Gastrocnemius medialis (tissue), 4 donors: ENCODE measurements at regions not wholly inside any gene's neighbourhood (a gene's known extent, or its start where the extent isn't known, plus 50 kb on each side); places are given as distances from the start of the nearest gene placed in this dataset.

Source experiments
- ATAC-seq, 2 donors: fragments of 150-250 bp; one replicate each; pipeline ENCODE4 v1.9.1; 2016
- DNase-seq, 2 donors: peaks; one replicate each; pipeline ENCODE4 v3.0.0-alpha.2; 2019
- H3K27ac ChIP-seq, 4 donors: fragments of 200-600 bp; sonication (generic); 1 replicate in 1 of 4; 2 replicates in 3 of 4; pipeline ENCODE4 v1.5.1; 2016 to 2018; ENCODE audit warnings: mild to moderate bottlenecking in 2 of 4, moderate library complexity in 1 of 4
- H3K27me3 ChIP-seq, 3 donors: fragments of 200-600 bp; sonication (generic) in 2 of 3; 1 replicate in 1 of 3; 2 replicates in 2 of 3; pipeline versions ENCODE4 v1.5.1 to v1.6.0; 2016 to 2019; ENCODE audit warnings: mild to moderate bottlenecking in 1 of 3, moderate library complexity in 1 of 3
- H3K36me3 ChIP-seq, 2 donors: fragments of 200-600 bp; sonication (generic) in 1 of 2; one replicate each; pipeline ENCODE4 v1.5.1; 2017 to 2018
- H3K4me1 ChIP-seq, 2 donors: fragments of 200-600 bp; sonication (generic) in 1 of 2; one replicate each; pipeline ENCODE4 v1.5.1; 2016 to 2017; ENCODE audit warnings: mild to moderate bottlenecking in 2 of 2
- H3K4me3 ChIP-seq, 4 donors: fragments of 200-600 bp; sonication (generic) in 3 of 4; 1 replicate in 1 of 4; 2 replicates in 3 of 4; pipeline ENCODE4 v1.5.1; 2016 to 2019; ENCODE audit warnings: mild to moderate bottlenecking in 2 of 4
- H3K9me3 ChIP-seq, 3 donors: fragments of 200-600 bp; sonication (generic) in 2 of 3; 1 replicate in 1 of 3; 2 replicates in 2 of 3; pipeline ENCODE4 v1.5.1; 2016 to 2019
- CTCF ChIP-seq, 5 experiments: fragments of 450-650 bp in 3 of 5; fragments of 200-600 bp in 2 of 5; sonication (generic) in 2 of 5; IDR thresholded peaks in 4 of 5; conservative IDR thresholded peaks in 1 of 5; 1 replicate in 4 of 5; 2 replicates in 1 of 5; pipeline ENCODE4 v1.5.1; 2016 to 2019; ENCODE audit warnings: antibody characterized with exemption in 5 of 5, mild to moderate bottlenecking in 3 of 5, moderate library complexity in 3 of 5
- POLR2A ChIP-seq, 2 donors: fragments of 450-650 bp; IDR thresholded peaks; one replicate each; pipeline ENCODE4 v1.6.1; 2017; ENCODE audit warnings: antibody characterized with exemption in 2 of 2, mild to moderate bottlenecking in 2 of 2, moderate library complexity in 2 of 2
- in situ Hi-C, 4 donors: fragments of 200-750 bp; cut with MboI; loops; one replicate each; pipeline versions ENCODE4 v1.15.0 to v1.8.0; 2017; ENCODE audit warnings: low sequenced_read_pairs in 4 of 4
- intact Hi-C: fragments of 100-400 bp; cut with DNase I; formaldehyde crosslinking; loops from one replicate; pipeline ENCODE4 v1.15.1; 2023; ENCODE audit warnings: low total_unique reads

DNA sequence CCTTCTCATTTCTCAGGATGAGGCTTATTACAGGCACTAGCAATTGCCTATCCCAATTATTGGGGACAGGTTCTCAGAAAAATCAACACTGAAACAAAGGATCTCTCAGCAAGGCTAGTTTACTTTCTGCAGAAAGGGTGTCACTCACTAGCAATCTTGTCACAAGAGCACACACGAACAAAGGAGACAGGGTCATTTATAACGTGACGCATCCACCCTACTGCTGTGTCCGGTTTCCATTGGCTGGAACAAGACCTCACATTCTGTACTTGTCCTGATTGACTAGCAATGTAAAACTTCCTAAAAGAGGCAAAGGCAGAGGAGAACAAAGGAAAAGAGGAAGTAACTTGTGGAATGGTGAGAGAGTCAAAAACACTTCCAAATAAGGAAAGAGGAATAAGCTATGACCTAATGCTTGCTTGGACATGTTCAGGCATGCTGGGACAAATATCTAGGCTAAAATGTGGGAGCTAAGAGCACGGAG is 160.2 kb upstream of the STXBP5 start:
- intact Hi-C loops, result no loop called here
- in situ Hi-C loops, result no loop called here
- no peak for DNase-seq
- H3K27ac ChIP-seq, result no peak overlapping the region
- TF ChIP-seq CTCF (IDR thresholded peaks at IDR 0.05 in 4 of 5, conservative IDR thresholded peaks at IDR 0.05 in 1 of 5) (no peak), POLR2A (IDR thresholded peaks at IDR 0.05) (no peak)
- no peaks in the 10 kb centered on the region for H3K36me3 ChIP-seq
- H3K27me3 ChIP-seq, result no peaks in the 10 kb centered on the region
- no peaks in the 10 kb centered on the region for H3K9me3 ChIP-seq
- no peaks in the 10 kb centered on the region for H3K4me1 ChIP-seq
- ATAC-seq, result no peak
- no peak overlapping the region for H3K4me3 ChIP-seq

DNA sequence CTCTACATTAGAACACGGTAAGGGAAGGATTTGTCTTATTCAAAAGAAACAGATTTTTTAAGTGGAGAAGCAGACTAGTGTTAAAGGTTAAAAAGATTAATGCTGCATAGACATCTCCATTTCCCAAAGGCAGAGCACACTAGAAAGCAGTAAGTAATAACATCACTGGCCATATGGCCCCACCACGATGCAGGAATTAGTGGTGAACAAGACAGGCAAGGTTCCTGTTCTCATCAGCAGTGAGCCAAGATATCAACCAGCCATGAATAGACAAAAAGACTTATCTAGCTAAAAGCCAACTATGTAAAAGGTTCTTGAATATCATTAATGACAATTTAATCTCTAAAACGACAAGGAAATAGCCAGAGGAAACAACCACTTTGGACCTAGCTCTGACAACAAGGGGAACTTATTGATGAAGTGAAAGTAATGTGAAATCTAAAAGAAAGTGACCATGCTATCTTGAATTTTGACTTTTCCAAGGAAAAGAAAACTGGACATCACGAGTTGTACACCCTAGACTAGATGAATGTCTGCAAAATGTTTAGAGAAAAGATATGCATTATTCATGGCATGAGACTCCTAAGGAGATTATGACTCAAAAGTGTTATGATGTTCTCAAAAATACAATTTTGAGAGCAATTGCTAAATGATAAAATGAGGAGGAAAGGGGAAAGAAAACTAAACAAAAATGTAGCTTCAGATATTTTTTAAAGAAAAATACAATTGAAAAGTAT is 157.9 kb upstream of the STXBP5 start:
- DNase-seq (no peak), ATAC-seq (no peak)
- intact Hi-C loops (no loop called here), in situ Hi-C loops (no loop called here)
- H3K4me1 ChIP-seq, result no peaks in the 10 kb centered on the region
- H3K27me3 ChIP-seq, result no peaks in the 10 kb centered on the region
- H3K9me3 ChIP-seq, result no peaks in the 10 kb centered on the region
- no peaks in the 10 kb centered on the region for H3K36me3 ChIP-seq
- TF ChIP-seq POLR2A (IDR thresholded peaks at IDR 0.05) (no peak), CTCF (IDR thresholded peaks at IDR 0.05 in 4 of 5, conservative IDR thresholded peaks at IDR 0.05 in 1 of 5) (no peak)
- no peak overlapping the region for H3K27ac ChIP-seq
- H3K4me3 ChIP-seq, result no peak overlapping the region

GRCh38 chr6:147048930-147049329 is 155.3 kb upstream of the STXBP5 start:
- Histone ChIP-seq H3K27ac (no peak overlapping the region), H3K36me3 (no peaks in the 10 kb centered on the region), H3K4me3 (no peak overlapping the region), H3K4me1 (no peaks in the 10 kb centered on the region), H3K27me3 (no peaks in the 10 kb centered on the region), H3K9me3 (no peaks in the 10 kb centered on the region)
- ATAC-seq (no peak), DNase-seq (no peak)
- intact Hi-C loops, result no loop called here
- TF ChIP-seq CTCF (IDR thresholded peaks at IDR 0.05 in 4 of 5, conservative IDR thresholded peaks at IDR 0.05 in 1 of 5) (no peak), POLR2A (IDR thresholded peaks at IDR 0.05) (no peak)
- in situ Hi-C loops, result no loop called here

- Histone ChIP-seq H3K36me3 (no peaks in the 10 kb centered on the region), H3K4me3 (no peak overlapping the region), H3K27ac (no peak overlapping the region), H3K27me3 (no peaks in the 10 kb centered on the region), H3K9me3 (no peaks in the 10 kb centered on the region), H3K4me1 (no peaks in the 10 kb centered on the region)
- DNase-seq, result no peak
- no peak for ATAC-seq
- TF ChIP-seq POLR2A (IDR thresholded peaks at IDR 0.05) (no peak), CTCF (IDR thresholded peaks at IDR 0.05 in 4 of 5, conservative IDR thresholded peaks at IDR 0.05 in 1 of 5) (no peak)
- in situ Hi-C loops (no loop called here), intact Hi-C loops (no loop called here)
Measured at GRCh38 chr6:147053311-147053921, 150.8 kb upstream of the STXBP5 start.
